ENCODE measurements at regions not wholly inside any gene's neighbourhood (a gene's known extent, or its start where the extent isn't known, plus 50 kb on each side); places are given as distances from the start of the nearest gene placed in this dataset.

DNA sequence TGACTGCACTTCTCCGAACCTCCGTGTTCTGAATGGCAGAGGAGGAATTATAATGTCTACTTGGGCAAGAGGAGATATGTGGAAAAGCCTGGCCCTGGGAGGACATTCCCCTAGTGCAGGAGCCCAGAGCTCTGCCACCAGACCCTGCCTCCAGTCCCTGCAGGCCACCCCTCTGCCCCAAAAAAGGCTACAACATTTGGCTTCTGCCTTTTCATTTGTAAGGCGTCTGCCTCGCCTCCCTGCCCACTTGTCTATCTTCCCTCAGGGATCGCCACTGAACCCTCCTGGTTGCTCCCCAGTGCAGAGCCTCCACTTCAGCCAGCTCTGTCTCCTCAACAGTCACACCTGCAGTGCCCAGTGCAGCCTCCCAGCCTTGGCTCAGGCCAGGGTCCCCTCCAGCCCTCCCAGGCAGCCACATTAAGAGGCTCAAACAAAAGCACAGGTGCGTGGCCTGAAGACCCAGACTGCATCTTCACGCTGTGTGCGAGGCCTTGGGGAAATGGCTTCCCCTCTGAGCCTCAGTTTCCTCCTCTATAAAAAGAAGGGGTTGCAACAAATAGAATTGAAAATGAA lies 125.9 kb upstream of the SMAD3 start:
- Histone ChIP-seq H2BK12ac (ENCODE audit: low read depth, low read length) (no peak overlapping the region), H3K4ac (replicated peaks; ENCODE audit: insufficient read length, low read depth, low read length) (no peak overlapping the region), H3K27me3 (replicated peaks in 1 of 4; ENCODE audit: control insufficient read depth in 3 of 4, extremely low read depth in 1 of 4, insufficient read depth in 3 of 4, low read length in 3 of 4) (no peaks in the 10 kb centered on the region), H4K91ac (replicated peaks; ENCODE audit: insufficient read length, low read length) (no peak overlapping the region), H3K36me3 (ENCODE audit: control insufficient read depth in 2 of 4, insufficient read depth in 4 of 4, low read length in 3 of 4) (no peaks in the 10 kb centered on the region), H2BK120ac (replicated peaks; ENCODE audit: low read depth, low read length) (no peak overlapping the region), H2BK5ac (ENCODE audit: low read depth, low read length) (no peak overlapping the region), H3K56ac (replicated peaks; ENCODE audit: insufficient read length, low read depth, low read length) (no peak overlapping the region), H3K4me3 (ENCODE audit: extremely low read depth in 1 of 4, insufficient read depth in 2 of 4, low read depth in 3 of 4, low read length in 4 of 4) (no peak overlapping the region), H2BK15ac (ENCODE audit: low read length) (no peak overlapping the region), H3K14ac (ENCODE audit: insufficient read length) (no peak overlapping the region), H2BK20ac (ENCODE audit: low read length) (no peak overlapping the region), H3K79me1 (ENCODE audit: low read depth, low read length) (no peaks in the 10 kb centered on the region), H3K4me2 (ENCODE audit: insufficient read depth in 1 of 2, low read depth in 2 of 2, low read length in 2 of 2) (no peak overlapping the region), H3K9ac (replicated peaks in 1 of 4; ENCODE audit: extremely low read depth in 1 of 4, low read depth in 3 of 4, low read length in 3 of 4) (no peak overlapping the region), H3K18ac (ENCODE audit: extremely low read depth, low read length) (no peak overlapping the region), H4K8ac (ENCODE audit: extremely low read depth, insufficient read depth, low read length) (no peak overlapping the region), H3K23me2 (ENCODE audit: low read depth, low read length) (no peaks in the 10 kb centered on the region), H2AFZ (ENCODE audit: low read length) (no peak overlapping the region), H3K9me3 (ENCODE audit: insufficient read depth in 2 of 2, low read depth in 1 of 2, low read length in 1 of 2) (peaks cover 3 to 4% of the 10 kb centered on the region in 2 experiments; a peak in 3 of 4 replicates), H3K4me1 (replicated peaks in 1 of 4; ENCODE audit: control insufficient read depth in 3 of 4, insufficient read depth in 4 of 4, low read length in 3 of 4) (peaks cover 0 to 3% (median 0%) of the 10 kb centered on the region in 4 experiments; a peak in 4 of 7 replicates), H3K79me2 (ENCODE audit: control insufficient read depth in 1 of 2, insufficient read depth in 2 of 2, low read length in 2 of 2) (no peaks in the 10 kb centered on the region), H4K20me1 (replicated peaks in 1 of 2; ENCODE audit: control insufficient read depth in 1 of 2, insufficient read depth in 2 of 2, low read length in 2 of 2) (no peaks in the 10 kb centered on the region), H3K23ac (ENCODE audit: insufficient read length) (no peak overlapping the region), H2AK5ac (ENCODE audit: low read depth, low read length) (no peak overlapping the region), H3K27ac (ENCODE audit: low read depth, low read length) (no peak overlapping the region), H4K5ac (ENCODE audit: insufficient read length, low read depth, low read length) (no peak overlapping the region)
- POLR2A ChIA-PET (ENCODE audit: partially characterized antibody), result no interaction called here
- DNase-seq (ENCODE audit: low read depth in 1 of 2, low spot score in 2 of 2) (no peak), FAIRE-seq (no peak)
- WGBS, 2 experiments (ENCODE audit: extremely low coverage in 1 of 2, insufficient coverage in 1 of 2, insufficient read length in 1 of 2, insufficient replicate concordance in 2 of 2, low coverage in 1 of 2, low lambda C conversion rate in 2 of 2, missing lambda C conversion rate in 1 of 2), result 95% methylated on average over 8 of the region's 8 CpGs; no CpG with 5 or more reads in 1 of the 2 experiments
- CTCF ChIA-PET (ENCODE audit: partially characterized antibody), result interaction anchor here (0.5 to 6.0 kb wide), 2 partner anchors 17 to 22 kb away, joined by 5 to 30 read pairs; no protein-coding TSS in a partner anchor
